GM10248 (cell line): ENCODE measurements at regions not wholly inside any gene's neighbourhood (a gene's known extent, or its start where the extent isn't known, plus 50 kb on each side); places are given as distances from the start of the nearest gene placed in this dataset.

Experiments used
- CTCF ChIA-PET: fragments of 300-600 bp; sonication (Branson Sonifier 250); formaldehyde crosslinking; extraction: SDS; loops from one replicate; lab custom pipeline; 2021; ENCODE audit warnings: antibody characterized with exemption; lab: Yijun Ruan, JAX
- POLR2A ChIA-PET: fragments of 350-650 bp; sonication (Branson Sonifier 250); formaldehyde crosslinking; extraction: SDS; loops from one replicate; lab custom pipeline; 2020; ENCODE audit warnings: antibody characterized with exemption; lab: Yijun Ruan, JAX
- DNase-seq: peaks from one replicate; pipeline ENCODE4 v3.0.0; 2012; ENCODE audit errors: extremely low spot score
- TF ChIP-seq, protein P1 (sequence below): IDR thresholded peaks from 2 replicates; pipeline ENCODE4 v1.5.1; 2012; ENCODE audit warnings: mild to moderate bottlenecking, low read depth; ENCODE audit errors: extremely low read depth, missing control alignments, control extremely low read depth

DNA sequence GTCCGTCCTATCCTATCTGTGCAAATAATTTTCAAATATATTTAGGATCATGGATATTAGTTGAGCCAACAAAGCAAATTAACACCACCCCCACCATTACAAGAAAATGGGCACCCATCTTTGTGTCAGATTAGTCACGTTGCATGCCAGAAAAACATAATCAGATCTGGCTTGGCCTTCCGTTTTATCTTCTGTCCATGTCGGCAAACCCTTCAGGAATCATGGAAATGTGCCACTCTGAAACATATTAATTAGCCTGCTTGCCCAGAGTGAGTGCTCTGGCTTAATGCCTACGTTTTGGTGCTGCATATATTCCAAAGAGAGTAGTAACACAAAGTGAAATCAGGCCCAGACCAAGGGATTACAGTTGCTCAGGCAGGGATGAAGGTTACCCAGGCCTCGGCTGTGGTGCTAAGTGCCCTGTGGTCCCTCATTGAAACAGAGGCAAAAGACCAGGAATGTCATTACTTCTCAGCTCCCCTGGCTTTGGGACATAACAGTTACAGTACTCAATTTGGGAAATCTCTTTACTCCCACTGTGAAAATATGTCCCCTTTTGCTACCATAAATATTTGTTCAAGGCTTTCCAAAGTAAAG is 154.0 kb upstream of the LSM8 start:
- CTCF ChIA-PET = no interaction called here
- POLR2A ChIA-PET = no interaction called here
- DNase-seq = no peak
- TF ChIP-seq, protein P1, sequence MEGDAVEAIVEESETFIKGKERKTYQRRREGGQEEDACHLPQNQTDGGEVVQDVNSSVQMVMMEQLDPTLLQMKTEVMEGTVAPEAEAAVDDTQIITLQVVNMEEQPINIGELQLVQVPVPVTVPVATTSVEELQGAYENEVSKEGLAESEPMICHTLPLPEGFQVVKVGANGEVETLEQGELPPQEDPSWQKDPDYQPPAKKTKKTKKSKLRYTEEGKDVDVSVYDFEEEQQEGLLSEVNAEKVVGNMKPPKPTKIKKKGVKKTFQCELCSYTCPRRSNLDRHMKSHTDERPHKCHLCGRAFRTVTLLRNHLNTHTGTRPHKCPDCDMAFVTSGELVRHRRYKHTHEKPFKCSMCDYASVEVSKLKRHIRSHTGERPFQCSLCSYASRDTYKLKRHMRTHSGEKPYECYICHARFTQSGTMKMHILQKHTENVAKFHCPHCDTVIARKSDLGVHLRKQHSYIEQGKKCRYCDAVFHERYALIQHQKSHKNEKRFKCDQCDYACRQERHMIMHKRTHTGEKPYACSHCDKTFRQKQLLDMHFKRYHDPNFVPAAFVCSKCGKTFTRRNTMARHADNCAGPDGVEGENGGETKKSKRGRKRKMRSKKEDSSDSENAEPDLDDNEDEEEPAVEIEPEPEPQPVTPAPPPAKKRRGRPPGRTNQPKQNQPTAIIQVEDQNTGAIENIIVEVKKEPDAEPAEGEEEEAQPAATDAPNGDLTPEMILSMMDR = no peak

GRCh38 chr7:118033273-118033672 is 150.7 kb upstream of the LSM8 start:
- TF ChIP-seq, protein P1 = no peak
- DNase-seq = no peak
- CTCF ChIA-PET = interaction anchor here (1.1 kb wide), 1 partner anchor 23 kb away, joined by 3 read pairs; no protein-coding TSS in a partner anchor
- POLR2A ChIA-PET = no interaction called here

GRCh38 chr7:118039963-118040489 is 143.9 kb upstream of the LSM8 start:
- ChIA-PET POLR2A (no interaction called here), CTCF (interaction anchor here (1.4 kb wide), 1 partner anchor 289 kb away, joined by 3 read pairs; no protein-coding TSS in a partner anchor)
- TF ChIP-seq, protein P1 = no peak
- no peak for DNase-seq

DNA sequence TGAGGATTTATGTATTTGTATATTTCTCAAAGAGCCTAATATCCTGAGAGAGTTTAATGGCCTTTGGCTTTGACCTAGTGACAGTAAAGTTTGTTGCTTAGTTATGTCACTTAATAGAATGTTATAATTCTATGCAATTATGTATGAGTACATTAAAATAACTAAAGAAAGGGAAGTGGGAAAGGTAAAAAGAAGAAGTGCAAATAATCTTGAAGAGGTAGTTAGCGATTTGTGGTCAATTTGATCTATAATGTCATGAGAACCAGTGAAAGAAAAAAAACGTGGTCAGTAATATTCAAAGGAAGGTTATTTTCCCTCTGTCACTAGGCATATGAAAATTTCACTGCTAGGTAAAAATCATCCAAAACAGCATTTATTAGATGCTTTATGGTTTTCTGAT is 143.4 kb upstream of the LSM8 start:
- ChIA-PET CTCF (interaction anchor here (1.4 kb wide), 1 partner anchor 289 kb away, joined by 3 read pairs; no protein-coding TSS in a partner anchor), POLR2A (no interaction called here)
- DNase-seq = no peak
- TF ChIP-seq, protein P1 = no peak

DNA sequence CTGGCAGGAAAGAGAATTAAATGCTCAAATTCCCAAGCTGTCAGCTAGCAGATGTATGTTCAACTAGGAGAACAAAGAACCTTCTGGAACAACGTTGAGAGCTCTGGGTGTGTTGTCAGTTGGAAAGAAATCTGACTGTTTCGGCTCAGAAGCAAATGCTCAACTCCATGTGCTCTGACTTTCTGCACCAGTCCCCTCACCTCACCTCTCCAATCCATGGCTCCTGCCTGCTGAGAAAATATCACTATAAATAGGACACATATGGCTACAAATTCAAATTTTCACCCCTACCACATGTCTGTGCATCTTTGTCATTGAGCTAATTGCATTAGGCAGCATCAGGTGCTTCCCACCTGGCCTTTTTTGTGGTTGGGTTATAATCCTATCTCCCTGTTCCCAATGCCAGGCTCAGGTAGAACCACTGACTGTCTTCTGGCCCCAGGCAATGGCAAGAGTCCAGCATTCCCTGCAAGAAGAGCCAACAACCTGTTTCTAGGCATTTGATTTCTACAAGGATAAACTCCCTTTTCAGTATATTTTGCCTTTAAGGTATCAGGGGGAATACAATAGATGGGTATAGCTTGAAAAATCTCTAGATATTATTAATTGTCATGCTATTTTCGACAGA is 142.6 kb upstream of the LSM8 start:
- no peak for DNase-seq
- ChIA-PET CTCF (interaction anchor here (1.4 kb wide), 1 partner anchor 290 kb away, joined by 3 read pairs; no protein-coding TSS in a partner anchor), POLR2A (no interaction called here)
- TF ChIP-seq, protein P1 = no peak

DNA sequence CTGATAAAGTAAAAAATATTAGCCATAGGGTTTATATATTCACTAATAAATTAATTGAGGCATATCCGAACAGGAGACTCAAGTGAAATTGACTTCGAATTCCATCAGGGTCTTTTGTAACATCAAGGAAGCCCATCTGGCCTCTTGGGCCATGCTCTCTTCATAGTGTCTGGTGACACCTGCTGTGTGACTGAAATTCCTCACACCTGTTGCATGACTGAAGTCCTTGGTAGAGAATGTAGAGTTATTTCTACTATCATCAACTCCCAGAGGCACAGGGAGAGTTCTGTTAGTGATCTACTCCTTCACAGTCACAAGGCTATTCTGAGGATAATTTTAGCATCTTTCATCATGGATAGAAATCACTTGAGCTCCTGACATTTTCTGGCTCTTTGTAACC is 138.3 kb upstream of the LSM8 start:
- TF ChIP-seq, protein P1 = no peak
- no peak for DNase-seq
- POLR2A ChIA-PET = no interaction called here
- CTCF ChIA-PET = no interaction called here
